Fibroblast of lung (primary cell): ENCODE measurements at regions not wholly inside any gene's neighbourhood (a gene's known extent, or its start where the extent isn't known, plus 50 kb on each side); places are given as distances from the start of the nearest gene placed in this dataset.

ENCODE experiments used
- DNase-seq, 2 donors: peaks; one replicate each; pipeline versions ENCODE4 v3.0.0 to v3.0.0-alpha.2; 2010; ENCODE audit warnings: low read depth in 2 of 2
- H2AFZ ChIP-seq: 2 replicates; pipeline ENCODE4 v1.5.1; 2012; ENCODE audit warnings: low read length, control low read depth, inconsistent platforms
- H3K27ac ChIP-seq: 2 replicates; pipeline ENCODE4 v1.5.1; 2011; ENCODE audit warnings: low read length, control low read depth; ENCODE audit not compliant: insufficient read depth
- H3K27me3 ChIP-seq: 2 replicates; pipeline ENCODE4 v1.5.1; 2011; ENCODE audit warnings: mild to moderate bottlenecking, low read length; ENCODE audit not compliant: control insufficient read depth, insufficient read depth
- H3K36me3 ChIP-seq: 2 replicates; pipeline ENCODE4 v1.5.1; 2011; ENCODE audit warnings: low read length; ENCODE audit not compliant: control insufficient read depth, insufficient read depth
- H3K4me1 ChIP-seq: 2 replicates; pipeline ENCODE4 v1.5.1; 2011; ENCODE audit warnings: low read length; ENCODE audit not compliant: control insufficient read depth, insufficient read depth; ENCODE audit errors: extremely low read depth
- H3K4me2 ChIP-seq: 2 replicates; pipeline ENCODE4 v1.5.1; 2011; ENCODE audit warnings: low read length, control low read depth; ENCODE audit not compliant: insufficient read depth; ENCODE audit errors: extremely low read depth
- H3K4me3 ChIP-seq, 4 experiments: fragments of 200-600 bp in 1 of 4; sonication (generic) in 1 of 4; replicated peaks in 1 of 4; 2 replicates each; pipeline ENCODE4 v1.5.1; 2011 to 2016; ENCODE audit warnings: low read length in 4 of 4, low read depth in 3 of 4, mild to moderate bottlenecking in 3 of 4, control low read depth in 2 of 4, inconsistent platforms in 1 of 4, mixed read lengths in 1 of 4; ENCODE audit not compliant: insufficient read depth in 1 of 4; ENCODE audit errors: control extremely low read depth in 1 of 4
- H3K79me2 ChIP-seq: 2 replicates; pipeline ENCODE4 v1.5.1; 2012; ENCODE audit warnings: mild to moderate bottlenecking, low read length, inconsistent platforms; ENCODE audit not compliant: control insufficient read depth, insufficient read depth
- H3K9ac ChIP-seq: 2 replicates; pipeline ENCODE4 v1.5.1; 2011; ENCODE audit warnings: mild to moderate bottlenecking, low read length, control low read depth; ENCODE audit not compliant: insufficient read depth
- H3K9me3 ChIP-seq: 2 replicates; pipeline ENCODE4 v1.5.1; 2012; ENCODE audit warnings: low read depth, low read length; ENCODE audit not compliant: control insufficient read depth, insufficient read depth
- H4K20me1 ChIP-seq: 2 replicates; pipeline ENCODE4 v1.5.1; 2011; ENCODE audit warnings: low read length; ENCODE audit not compliant: control insufficient read depth, insufficient read depth; ENCODE audit errors: extremely low read depth
- CTCF ChIP-seq, 2 donors: IDR thresholded peaks in 1 of 2; conservative IDR thresholded peaks in 1 of 2; 1 replicate in 1 of 2; 2 replicates in 1 of 2; pipeline ENCODE4 v1.5.1; 2011 to 2012; ENCODE audit warnings: low read length in 2 of 2, control low read depth in 1 of 2, inconsistent platforms in 1 of 2, low read depth in 1 of 2, mild to moderate bottlenecking in 1 of 2
- EZH2 ChIP-seq: IDR thresholded peaks from 2 replicates; pipeline ENCODE4 v1.5.1; 2012; ENCODE audit warnings: low read length, control low read depth, mild to moderate bottlenecking; ENCODE audit errors: missing control alignments

GRCh38 chr4:158005021-158005420 lies 167.8 kb downstream of the GASK1B start:
- no peaks in the 10 kb centered on the region for H3K27me3 ChIP-seq
- H3K9me3 ChIP-seq, result no peaks in the 10 kb centered on the region
- H2AFZ ChIP-seq, result no peak overlapping the region
- H3K27ac ChIP-seq, result no peak overlapping the region
- TF ChIP-seq CTCF (conservative IDR thresholded peaks at IDR 0.05 in 1 of 2, IDR thresholded peaks at IDR 0.05 in 1 of 2; ENCODE audit: low read depth in 1 of 2, low read length in 2 of 2) (no peak), EZH2 (no peak)
- no peak overlapping the region for H3K4me3 ChIP-seq
- no peak overlapping the region for H3K9ac ChIP-seq
- H3K4me1 ChIP-seq, result no peaks in the 10 kb centered on the region
- H3K36me3 ChIP-seq, result no peaks in the 10 kb centered on the region
- DNase-seq, result peak in 1 of 2 donors; percentile 31
- no peak overlapping the region for H3K4me2 ChIP-seq
- H4K20me1 ChIP-seq, result no peaks in the 10 kb centered on the region
- H3K79me2 ChIP-seq, result no peaks in the 10 kb centered on the region

- Histone ChIP-seq H3K4me1 (no peaks in the 10 kb centered on the region), H3K27me3 (no peaks in the 10 kb centered on the region), H3K36me3 (no peaks in the 10 kb centered on the region), H2AFZ (no peak overlapping the region), H3K79me2 (no peaks in the 10 kb centered on the region), H3K4me2 (no peak overlapping the region), H3K27ac (no peak overlapping the region), H3K9me3 (no peaks in the 10 kb centered on the region), H3K4me3 (no peak overlapping the region), H4K20me1 (no peaks in the 10 kb centered on the region), H3K9ac (no peak overlapping the region)
- no peak for DNase-seq
- no peak for TF ChIP-seq EZH2
- no peak for TF ChIP-seq CTCF (conservative IDR thresholded peaks at IDR 0.05 in 1 of 2, IDR thresholded peaks at IDR 0.05 in 1 of 2; ENCODE audit: low read depth in 1 of 2, low read length in 2 of 2)
Observed at GRCh38 chr4:158004101-158004500, 168.7 kb downstream of the GASK1B start.

- Histone ChIP-seq H3K36me3 (no peaks in the 10 kb centered on the region), H3K4me3 (no peak overlapping the region), H3K27ac (no peak overlapping the region), H3K4me2 (no peak overlapping the region), H3K9ac (no peak overlapping the region), H2AFZ (no peak overlapping the region), H4K20me1 (no peaks in the 10 kb centered on the region), H3K4me1 (no peaks in the 10 kb centered on the region), H3K27me3 (no peaks in the 10 kb centered on the region), H3K79me2 (no peaks in the 10 kb centered on the region), H3K9me3 (no peaks in the 10 kb centered on the region)
- TF ChIP-seq CTCF (conservative IDR thresholded peaks at IDR 0.05 in 1 of 2, IDR thresholded peaks at IDR 0.05 in 1 of 2; ENCODE audit: low read depth in 1 of 2, low read length in 2 of 2), result no peak
- no peak for TF ChIP-seq EZH2
- peak in 1 of 2 donors; percentile 23 for DNase-seq
Observed at GRCh38 chr4:158003212-158003611, 169.6 kb downstream of the GASK1B start.
